IMR-90 (cell line): ENCODE measurements at regions not wholly inside any gene's neighbourhood (a gene's known extent, or its start where the extent isn't known, plus 50 kb on each side); places are given as distances from the start of the nearest gene placed in this dataset.

Experiments
- ATAC-seq: fragments of 200-7000 bp; cut with Tn5 transposase; 2 replicates; pipeline ENCODE4 v1.9.1; 2020; ENCODE audit warnings: low read depth, mild to moderate bottlenecking, moderate library complexity
- BruUV-seq: library from RNA; stranded (reverse); fragments of 400-500 nt; replicated peaks from 2 replicates; lab custom pipeline; 2021; lab: Mats Ljungman, UMichigan
- CTCF ChIA-PET: fragments of 300-600 bp; formaldehyde crosslinking; extraction: SDS; loops from one replicate; lab custom pipeline; 2021; ENCODE audit warnings: antibody characterized with exemption; lab: Yijun Ruan, JAX
- POLR2A ChIA-PET: fragments of 300-600 bp; sonication (Branson Sonifier 250); formaldehyde crosslinking; loops from one replicate; lab custom pipeline; 2022; ENCODE audit warnings: antibody characterized with exemption; ENCODE audit not compliant: unreplicated experiment; lab: Charles Lee
- DNase-seq: peaks from one replicate; pipeline ENCODE4 v3.0.0; 2013
- H2AFZ ChIP-seq: replicated peaks from 2 replicates; pipeline ENCODE3; 2013; ENCODE audit warnings: low read length, mild to moderate bottlenecking; ENCODE audit not compliant: poor library complexity
- H2AK5ac ChIP-seq: 2 replicates; pipeline ENCODE4 v1.6.1; 2013; ENCODE audit warnings: low read depth, low read length, inconsistent platforms
- H2AK9ac ChIP-seq: replicated peaks from 2 replicates; pipeline ENCODE3; 2013; ENCODE audit warnings: mild to moderate bottlenecking, low read depth, low read length, moderate library complexity; ENCODE audit not compliant: poor library complexity
- H2BK120ac ChIP-seq: 2 replicates; pipeline ENCODE4 v1.6.1; 2013; ENCODE audit warnings: low read depth, low read length, inconsistent platforms
- H2BK15ac ChIP-seq: 3 replicates; pipeline ENCODE4 v1.6.1; 2013; ENCODE audit warnings: low read depth, low read length, inconsistent platforms
- H2BK20ac ChIP-seq: 2 replicates; pipeline ENCODE4 v1.6.1; 2013; ENCODE audit warnings: low read depth, mild to moderate bottlenecking, inconsistent platforms, low read length, moderate library complexity
- H2BK5ac ChIP-seq: 2 replicates; pipeline ENCODE4 v1.6.1; 2013; ENCODE audit warnings: mild to moderate bottlenecking, low read depth, low read length, inconsistent platforms; ENCODE audit not compliant: poor library complexity, severe bottlenecking
- H3K14ac ChIP-seq: replicated peaks from 2 replicates; pipeline ENCODE4 v1.6.1; 2013; ENCODE audit warnings: low read depth, low read length, inconsistent platforms
- H3K18ac ChIP-seq: 2 replicates; pipeline ENCODE4 v1.6.1; 2013; ENCODE audit warnings: low read depth, low read length, control low read depth
- H3K23ac ChIP-seq: 2 replicates; pipeline ENCODE4 v1.6.1; 2013; ENCODE audit warnings: low read depth, low read length, inconsistent platforms
- H3K27ac ChIP-seq: 2 replicates; pipeline ENCODE4 v1.5.1; 2013; ENCODE audit warnings: mild to moderate bottlenecking, control low read depth, low read length; ENCODE audit not compliant: insufficient read depth
- H3K27me3 ChIP-seq: 2 replicates; pipeline ENCODE4 v1.6.1; 2013; ENCODE audit warnings: low read length; ENCODE audit not compliant: control insufficient read depth, insufficient read depth
- H3K36me3 ChIP-seq: 2 replicates; pipeline ENCODE4 v1.6.1; 2013; ENCODE audit warnings: low read length, mixed read lengths; ENCODE audit not compliant: control insufficient read depth, insufficient read depth
- H3K4ac ChIP-seq: 2 replicates; pipeline ENCODE4 v1.6.1; 2013; ENCODE audit warnings: low read depth, low read length, inconsistent platforms
- H3K4me1 ChIP-seq: 2 replicates; pipeline ENCODE4 v1.6.1; 2013; ENCODE audit warnings: low read length, mixed read lengths; ENCODE audit not compliant: control insufficient read depth, insufficient read depth
- H3K4me2 ChIP-seq: 2 replicates; pipeline ENCODE4 v1.6.1; 2013; ENCODE audit warnings: low read depth, mild to moderate bottlenecking, control low read depth, low read length, moderate library complexity
- H3K4me3 ChIP-seq: 2 replicates; pipeline ENCODE4 v1.5.1; 2013; ENCODE audit warnings: low read depth, mild to moderate bottlenecking, control low read depth, low read length, moderate library complexity; ENCODE audit not compliant: insufficient read depth
- H3K56ac ChIP-seq: 2 replicates; pipeline ENCODE4 v1.6.1; 2013; ENCODE audit warnings: low read length, inconsistent platforms; ENCODE audit not compliant: insufficient read depth; ENCODE audit errors: extremely low read depth
- H3K79me1 ChIP-seq, 2 experiments: 2 replicates each; pipeline ENCODE4 v1.6.1; 2013; ENCODE audit warnings: low read length in 2 of 2, inconsistent platforms in 1 of 2, low read depth in 1 of 2
- H3K9ac ChIP-seq: 2 replicates; pipeline ENCODE4 v1.6.1; 2013; ENCODE audit warnings: low read depth, low read length, control low read depth
- H3K9me1 ChIP-seq: 2 replicates; pipeline ENCODE4 v1.6.1; 2013; ENCODE audit warnings: low read length, inconsistent platforms; ENCODE audit not compliant: insufficient read depth
- H3K9me3 ChIP-seq: 2 replicates; pipeline ENCODE4 v1.6.1; 2013; ENCODE audit warnings: low read length; ENCODE audit not compliant: control insufficient read depth, insufficient read depth
- H4K20me1 ChIP-seq: 2 replicates; pipeline ENCODE4 v1.6.1; 2013; ENCODE audit warnings: low read length, inconsistent platforms; ENCODE audit not compliant: insufficient read depth
- H4K5ac ChIP-seq: 2 replicates; pipeline ENCODE4 v1.6.1; 2013; ENCODE audit warnings: mild to moderate bottlenecking, low read depth, low read length, control low read depth
- H4K8ac ChIP-seq, 2 experiments: 2 replicates each; pipeline ENCODE4 v1.6.1; 2013; ENCODE audit warnings: low read depth in 2 of 2, low read length in 2 of 2, control low read depth in 1 of 2, inconsistent platforms in 1 of 2
- H4K91ac ChIP-seq: 2 replicates; pipeline ENCODE4 v1.6.1; 2013; ENCODE audit warnings: low read depth, low read length, inconsistent platforms; ENCODE audit not compliant: insufficient read depth
- BHLHE40 ChIP-seq: fragments of 150-350 bp; IDR thresholded peaks from 2 replicates; pipeline ENCODE4 v1.6.1; 2016; ENCODE audit warnings: mild to moderate bottlenecking, low read depth, low read length
- ELK1 ChIP-seq: fragments of 150-350 bp; IDR thresholded peaks from 2 replicates; pipeline ENCODE4 v1.6.1; 2016; ENCODE audit warnings: low read depth, mild to moderate bottlenecking, low read length, moderate library complexity, borderline replicate concordance
- FOS ChIP-seq: fragments of 150-350 bp; IDR thresholded peaks from 2 replicates; pipeline ENCODE4 v1.6.1; 2016; ENCODE audit warnings: low read depth, low read length
- POLR2A ChIP-seq: IDR thresholded peaks from 2 replicates; pipeline ENCODE4 v1.6.1; 2012; ENCODE audit warnings: mild to moderate bottlenecking, low read depth, low read length
- RCOR1 ChIP-seq: IDR thresholded peaks from 2 replicates; pipeline ENCODE4 v1.6.1; 2012; ENCODE audit warnings: mild to moderate bottlenecking, low read length, improper control_type of control experiment; ENCODE audit not compliant: insufficient replicate concordance
- SMC3 ChIP-seq: fragments of 150-350 bp; IDR thresholded peaks from 2 replicates; pipeline ENCODE4 v1.6.1; 2016; ENCODE audit warnings: low read depth, mild to moderate bottlenecking, antibody characterized with exemption, low read length, moderate library complexity
- WGBS, 2 experiments: methylation state at CpG; one replicate each; pipeline versions ENCODE4 v1.1.5 to v1.1.7; 2013; ENCODE audit warnings: missing lambda C conversion rate in 2 of 2; ENCODE audit not compliant: insufficient read length in 1 of 2; ENCODE audit errors: extremely low coverage in 2 of 2; 5-methylcytosine and 5-hydroxymethylcytosine counted together
- dilution Hi-C: fragments of 300-500 bp; cut with HindIII; formaldehyde crosslinking; loops from one replicate; pipeline ENCODE4 v1.14.3; 2018; ENCODE audit warnings: low sequenced_read_pairs; ENCODE audit not compliant: unreplicated experiment
- in situ Hi-C: fragments of 300-500 bp; cut with MboI; formaldehyde crosslinking; loops from 3 replicates; pipeline ENCODE4 v1.14.3; 2019; ENCODE audit warnings: low sequenced_read_pairs, inconsistent platforms, mixed read lengths
- intact Hi-C: fragments of 100-400 bp; cut with micrococcal nuclease; formaldehyde crosslinking; loops from 2 replicates; pipeline ENCODE4 v1.10.0; 2022
- TF ChIP-seq, protein P1 (sequence below): fragments of 150-350 bp; IDR thresholded peaks from 2 replicates; pipeline ENCODE4 v1.6.1; 2017; ENCODE audit warnings: mild to moderate bottlenecking, antibody characterized with exemption, low read length, low read depth

DNA sequence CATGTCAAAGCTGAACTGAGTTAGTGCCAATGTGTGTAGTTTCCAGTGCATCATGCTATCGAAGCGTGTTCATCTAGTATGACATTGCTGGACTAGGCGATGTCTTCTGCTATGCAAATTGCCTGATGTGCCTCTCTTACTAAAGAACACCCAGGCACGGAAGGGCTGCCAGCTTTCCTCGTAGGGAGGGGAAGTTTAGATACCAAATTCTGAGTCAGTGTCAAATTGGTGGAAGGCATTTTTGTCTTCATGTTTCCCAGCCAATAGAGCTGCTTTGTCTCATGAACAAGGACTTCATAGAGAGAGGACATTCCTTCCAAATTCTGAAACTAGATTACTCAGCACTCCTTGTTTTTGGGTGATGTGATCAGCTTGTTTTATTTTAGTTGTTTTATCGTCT is 320.1 kb downstream of the BTBD3 start:
- Histone ChIP-seq H3K4me2 (no peak overlapping the region), H3K23ac (no peak overlapping the region), H3K14ac (no peak overlapping the region), H3K27ac (no peak overlapping the region), H2AK9ac (no peak overlapping the region), H4K5ac (no peak overlapping the region), H3K9me1 (no peaks in the 10 kb centered on the region), H2BK20ac (no peak overlapping the region), H2AFZ (no peak overlapping the region), H3K9ac (no peak overlapping the region), H3K9me3 (no peaks in the 10 kb centered on the region), H4K8ac (no peak overlapping the region), H3K18ac (no peak overlapping the region), H2BK15ac (no peak overlapping the region), H3K4me1 (no peaks in the 10 kb centered on the region), H2AK5ac (no peak overlapping the region), H3K79me1 (no peaks in the 10 kb centered on the region), H3K27me3 (no peaks in the 10 kb centered on the region), H3K4ac (no peak overlapping the region), H2BK5ac (no peak overlapping the region), H3K36me3 (no peaks in the 10 kb centered on the region), H4K20me1 (no peaks in the 10 kb centered on the region), H2BK120ac (no peak overlapping the region), H4K91ac (no peak overlapping the region), H3K4me3 (no peak overlapping the region), H3K56ac (no peak overlapping the region)
- no peak for TF ChIP-seq BHLHE40
- TF ChIP-seq FOS = no peak
- TF ChIP-seq, protein P1, sequence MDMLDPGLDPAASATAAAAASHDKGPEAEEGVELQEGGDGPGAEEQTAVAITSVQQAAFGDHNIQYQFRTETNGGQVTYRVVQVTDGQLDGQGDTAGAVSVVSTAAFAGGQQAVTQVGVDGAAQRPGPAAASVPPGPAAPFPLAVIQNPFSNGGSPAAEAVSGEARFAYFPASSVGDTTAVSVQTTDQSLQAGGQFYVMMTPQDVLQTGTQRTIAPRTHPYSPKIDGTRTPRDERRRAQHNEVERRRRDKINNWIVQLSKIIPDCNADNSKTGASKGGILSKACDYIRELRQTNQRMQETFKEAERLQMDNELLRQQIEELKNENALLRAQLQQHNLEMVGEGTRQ = no peak
- TF ChIP-seq POLR2A = no peak
- no peak for TF ChIP-seq SMC3
- TF ChIP-seq ELK1 = no peak
- no peak for TF ChIP-seq RCOR1
- no TSS peak for BruUV-seq
- WGBS, 2 experiments = no CpG with 5 or more reads among the region's 6 CpGs
- no peak for ATAC-seq
- ChIA-PET CTCF (no interaction called here), POLR2A (no interaction called here)
- in situ Hi-C loops (no loop called here), intact Hi-C loops (no loop called here), dilution Hi-C loops (no loop called here)
- no peak for DNase-seq
